22Rv1 (cell line): ENCODE measurements at regions not wholly inside any gene's neighbourhood (a gene's known extent, or its start where the extent isn't known, plus 50 kb on each side); places are given as distances from the start of the nearest gene placed in this dataset.

Experiments used
- H3K27ac ChIP-seq: fragments of 450-650 bp; 2 replicates; pipeline ENCODE4 v1.5.1; 2017
- CTCF ChIP-seq: fragments of 450-650 bp; IDR thresholded peaks from 2 replicates; pipeline ENCODE4 v1.5.1; 2017; ENCODE audit warnings: mild to moderate bottlenecking
- ZFX ChIP-seq: fragments of 450-650 bp; IDR thresholded peaks from 2 replicates; pipeline ENCODE4 v1.6.1; 2017; ENCODE audit warnings: antibody characterized with exemption, borderline replicate concordance

DNA sequence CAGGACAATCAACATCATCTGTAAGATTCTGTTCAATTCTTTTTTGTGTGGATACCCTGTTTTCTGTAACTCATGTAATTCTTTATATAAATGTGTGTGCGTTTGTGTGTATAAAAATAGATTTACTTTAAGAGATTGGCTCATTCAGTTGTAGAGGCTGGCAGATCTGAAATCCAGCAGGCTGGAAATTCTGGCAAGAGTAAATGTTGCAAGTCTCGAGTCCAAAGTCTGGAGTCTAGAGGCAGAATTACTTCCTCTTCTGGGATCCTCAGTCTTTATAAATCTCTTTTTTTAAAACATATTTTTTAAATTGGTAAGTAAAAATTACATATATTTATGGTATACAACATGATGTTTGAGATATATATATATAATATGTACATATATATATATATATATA lies 202.1 kb upstream of the TMEM161B start:
- H3K27ac ChIP-seq = no peak overlapping the region
- TF ChIP-seq CTCF = no peak
- TF ChIP-seq ZFX = no peak

DNA sequence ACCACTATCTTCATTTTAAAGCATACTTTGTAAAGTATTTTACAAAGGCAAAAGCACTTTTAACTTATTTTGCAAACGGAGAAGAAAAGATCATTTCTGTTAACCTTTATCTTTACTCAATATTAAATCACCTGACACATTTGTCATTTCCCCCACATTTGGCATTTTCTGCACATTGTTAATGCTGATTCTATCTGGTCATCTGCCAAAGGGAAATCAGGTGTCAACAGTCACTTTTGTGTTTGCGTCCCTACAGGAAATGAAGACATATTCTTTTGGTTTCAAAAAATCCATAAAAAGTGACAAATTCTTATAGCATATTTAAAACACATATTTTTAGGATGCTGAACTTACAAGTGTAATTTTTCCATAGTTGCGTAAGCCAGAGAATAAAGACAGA lies 191.3 kb upstream of the TMEM161B start:
- H3K27ac ChIP-seq = no peak overlapping the region
- TF ChIP-seq ZFX (no peak), CTCF (no peak)

- H3K27ac ChIP-seq = no peak overlapping the region
- no peak for TF ChIP-seq ZFX
- no peak for TF ChIP-seq CTCF
Observed at GRCh38 chr5:88452820-88453219, 184.2 kb upstream of the TMEM161B start.

DNA sequence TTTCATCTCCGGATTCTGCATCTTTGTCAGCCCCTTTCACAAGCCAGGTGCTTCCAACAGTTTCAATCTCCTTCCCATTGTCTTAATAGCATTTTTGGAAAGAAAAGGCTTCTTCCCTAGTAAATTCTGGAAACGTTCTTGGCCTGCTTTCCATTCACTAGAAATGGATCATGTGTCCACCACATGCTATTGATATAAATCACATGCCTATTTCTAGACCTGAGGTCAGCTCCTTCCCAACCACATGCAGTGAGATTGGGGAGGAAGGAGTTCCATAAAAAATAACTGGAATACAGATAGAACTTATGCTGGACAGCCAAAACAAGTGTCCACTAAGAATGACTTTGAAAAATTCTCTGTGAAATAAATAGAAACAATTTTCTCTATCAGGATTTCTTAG lies 181.6 kb upstream of the TMEM161B start:
- H3K27ac ChIP-seq = no peak overlapping the region
- TF ChIP-seq ZFX (no peak), CTCF (no peak)

DNA sequence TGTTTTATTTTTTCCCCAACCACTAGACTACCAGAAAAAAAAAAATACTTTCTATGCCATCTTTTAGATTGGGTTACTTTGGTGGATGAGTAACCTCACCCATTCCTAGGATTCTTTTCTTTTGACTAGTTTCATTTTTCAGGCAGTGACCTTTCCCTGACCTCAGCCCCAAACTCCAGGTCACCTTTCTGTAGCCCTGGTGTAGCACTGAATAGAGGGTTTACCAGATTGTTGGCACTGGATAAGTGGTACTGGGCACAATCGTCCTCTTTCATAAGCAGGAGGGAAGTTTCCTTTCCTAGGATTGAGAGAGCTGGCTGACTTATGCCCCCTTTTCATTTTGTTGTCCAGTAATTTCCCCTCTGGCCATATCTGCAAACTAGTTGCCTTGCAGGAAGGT lies 169.4 kb upstream of the TMEM161B start:
- H3K27ac ChIP-seq = no peak overlapping the region
- no peak for TF ChIP-seq CTCF
- no peak for TF ChIP-seq ZFX

- H3K27ac ChIP-seq = no peak overlapping the region
- TF ChIP-seq ZFX (no peak), CTCF (no peak)
Observed at GRCh38 chr5:88436290-88436689, 167.6 kb upstream of the TMEM161B start.

- TF ChIP-seq ZFX (no peak), CTCF (no peak)
- no peak overlapping the region for H3K27ac ChIP-seq
Observed at GRCh38 chr5:88428633-88429032, 160.0 kb upstream of the TMEM161B start.
